H1 (cell line): ENCODE measurements at regions not wholly inside any gene's neighbourhood (a gene's known extent, or its start where the extent isn't known, plus 50 kb on each side); places are given as distances from the start of the nearest gene placed in this dataset.

Source experiments
- CHD2 ChIP-seq: IDR thresholded peaks from 2 replicates; pipeline ENCODE4 v1.6.1; 2012; ENCODE audit warnings: low read length, improper control_type of control experiment
- FOSL1 ChIP-seq: IDR thresholded peaks from 2 replicates; pipeline ENCODE4 v1.6.1; 2011; ENCODE audit warnings: mild to moderate bottlenecking, low read depth, low read length, moderate library complexity; ENCODE audit not compliant: insufficient read depth
- JUN ChIP-seq: IDR thresholded peaks from 2 replicates; pipeline ENCODE4 v1.6.1; 2011; ENCODE audit warnings: low read depth, mild to moderate bottlenecking, improper control_type of control experiment, low read length
- POLR2A ChIP-seq, 2 experiments: IDR thresholded peaks; 1 replicate in 1 of 2; 2 replicates in 1 of 2; pipeline ENCODE4 v1.6.1; 2011; ENCODE audit warnings: low read depth in 2 of 2, low read length in 2 of 2, mild to moderate bottlenecking in 2 of 2; ENCODE audit errors: control extremely low read depth in 1 of 2
- SIX5 ChIP-seq: IDR thresholded peaks from 2 replicates; pipeline ENCODE4 v1.6.1; 2011; ENCODE audit warnings: mild to moderate bottlenecking, low read depth, low read length

DNA sequence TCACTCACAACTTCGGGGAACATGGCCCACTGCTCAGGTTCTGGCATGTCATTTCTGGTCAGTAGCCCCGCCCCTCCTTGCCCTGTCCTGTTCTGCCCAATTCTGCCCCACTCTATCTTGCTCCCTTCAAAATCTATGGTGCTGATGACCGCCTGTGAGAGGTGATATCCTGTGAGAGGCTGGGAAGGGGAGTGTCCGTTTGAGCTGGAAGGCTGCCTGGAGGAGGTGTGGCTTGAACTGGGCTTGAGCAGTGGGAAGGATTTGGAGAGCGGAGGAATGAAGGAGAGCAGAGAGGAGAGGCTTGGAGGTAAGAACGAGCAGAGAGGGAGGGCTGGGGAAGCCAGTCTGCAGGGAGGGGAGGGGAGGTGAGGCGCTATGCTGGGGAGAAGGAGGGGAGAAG lies 145.3 kb downstream of the RPS24 start (continued):
- no peak for TF ChIP-seq CHD2
- TF ChIP-seq SIX5 = no peak
- TF ChIP-seq POLR2A (IDR thresholded peaks at IDR 0.05; ENCODE audit: control extremely low read depth in 1 of 2, low read depth in 2 of 2, low read length in 2 of 2) = no peak
- no peak for TF ChIP-seq FOSL1
- TF ChIP-seq JUN = no peak
